Endothelial cell of umbilical vein (primary cell): ENCODE measurements at regions not wholly inside any gene's neighbourhood (a gene's known extent, or its start where the extent isn't known, plus 50 kb on each side); places are given as distances from the start of the nearest gene placed in this dataset.
A peak's percentile ranks its signal among the peaks of the same experiment; 100 is the strongest.

ENCODE experiments used
- BruUV-seq: library from RNA; stranded (reverse); fragments of 400-500 nt; replicated peaks from 2 replicates; lab custom pipeline; 2021; lab: Mats Ljungman, UMichigan
- CTCF ChIA-PET: fragments of 300-600, 350-600 bp; sonication (Branson Sonifier 250); formaldehyde crosslinking; loops from one replicate; lab custom pipeline; 2021; ENCODE audit warnings: antibody characterized with exemption, inconsistent platforms; lab: Charles Lee
- POLR2A ChIA-PET: fragments of 300-600, 350-600 bp; sonication (Branson Sonifier 250); formaldehyde crosslinking; loops from one replicate; lab custom pipeline; 2021; ENCODE audit warnings: antibody characterized with exemption, inconsistent platforms; lab: Charles Lee
- DNase-seq: peaks from one replicate; pipeline ENCODE4 v3.0.0-alpha.2; 2011; ENCODE audit warnings: low read depth, low spot score
- FAIRE-seq: peaks from 2 replicates; lab custom pipeline; 2011; peaks lifted over from hg19 to GRCh38; lab: Jason Lieb, UNC
- H2AFZ ChIP-seq: 2 replicates; pipeline ENCODE4 v1.6.0; 2012; ENCODE audit warnings: low read depth, low read length, control low read depth, inconsistent platforms
- H3K27ac ChIP-seq: 2 replicates; pipeline ENCODE4 v1.5.1; 2011; ENCODE audit warnings: low read depth, mild to moderate bottlenecking, control low read depth, low read length, moderate library complexity; ENCODE audit not compliant: insufficient read depth
- H3K27me3 ChIP-seq, 2 experiments: 2 replicates each; pipeline versions ENCODE4 v1.6.0 to v1.6.1; 2011; ENCODE audit warnings: low read length in 2 of 2, mixed read lengths in 1 of 2; ENCODE audit not compliant: control insufficient read depth in 2 of 2, insufficient read depth in 2 of 2
- H3K36me3 ChIP-seq, 2 experiments: 2 replicates in 1 of 2; 3 replicates in 1 of 2; pipeline ENCODE4 v1.5.1; 2011; ENCODE audit warnings: low read length in 2 of 2, mild to moderate bottlenecking in 1 of 2, moderate library complexity in 1 of 2; ENCODE audit not compliant: control insufficient read depth in 2 of 2, insufficient read depth in 2 of 2; ENCODE audit errors: extremely low read depth in 1 of 2
- H3K4me1 ChIP-seq: 3 replicates; pipeline ENCODE4 v1.5.1; 2011; ENCODE audit warnings: mild to moderate bottlenecking, low read length; ENCODE audit not compliant: control insufficient read depth, insufficient read depth; ENCODE audit errors: extremely low read depth
- H3K4me2 ChIP-seq: 2 replicates; pipeline ENCODE4 v1.6.1; 2011; ENCODE audit warnings: low read length, control low read depth, mixed read lengths; ENCODE audit not compliant: insufficient read depth
- H3K4me3 ChIP-seq, 3 experiments: fragments of 200-600 bp in 1 of 3; sonication (generic), shearing (Covaris generic) in 1 of 3; replicated peaks in 1 of 3; 2 replicates each; pipeline ENCODE4 v1.5.1; 2011 to 2016; ENCODE audit warnings: control low read depth in 3 of 3, low read length in 3 of 3, mild to moderate bottlenecking in 2 of 3, inconsistent platforms in 1 of 3, low read depth in 1 of 3, moderate library complexity in 1 of 3; ENCODE audit not compliant: insufficient read depth in 1 of 3
- H3K79me2 ChIP-seq: 2 replicates; pipeline ENCODE4 v1.6.0; 2012; ENCODE audit warnings: low read length, inconsistent platforms; ENCODE audit not compliant: control insufficient read depth, insufficient read depth
- H3K9ac ChIP-seq: replicated peaks from 2 replicates; pipeline ENCODE3; 2011; ENCODE audit warnings: low read length, control low read depth; ENCODE audit not compliant: insufficient read depth; ENCODE audit errors: extremely low read depth
- H3K9me1 ChIP-seq: replicated peaks from 3 replicates; pipeline ENCODE4 v1.6.0; 2011; ENCODE audit warnings: mild to moderate bottlenecking, low read length; ENCODE audit not compliant: control insufficient read depth, insufficient read depth; ENCODE audit errors: extremely low read depth
- H3K9me3 ChIP-seq: replicated peaks from 2 replicates; pipeline ENCODE4 v1.5.1; 2012; ENCODE audit warnings: low read length, inconsistent platforms; ENCODE audit not compliant: control insufficient read depth, insufficient read depth
- H4K20me1 ChIP-seq: replicated peaks from 2 replicates; pipeline ENCODE3; 2011; ENCODE audit warnings: mild to moderate bottlenecking, low read length; ENCODE audit not compliant: control insufficient read depth, insufficient read depth; ENCODE audit errors: extremely low read depth
- CTCF ChIP-seq, 2 donors: IDR thresholded peaks; 1 replicate in 1 of 2; 2 replicates in 1 of 2; pipeline ENCODE4 v1.5.1; 2011; ENCODE audit warnings: low read length in 2 of 2, mild to moderate bottlenecking in 2 of 2, moderate library complexity in 2 of 2, control low read depth in 1 of 2, inconsistent platforms in 1 of 2, low read depth in 1 of 2; ENCODE audit not compliant: insufficient read depth in 1 of 2; ENCODE audit errors: extremely low read depth in 1 of 2
- EZH2 ChIP-seq: IDR thresholded peaks from 2 replicates; pipeline ENCODE4 v1.6.1; 2012; ENCODE audit warnings: borderline replicate concordance, low read depth, mild to moderate bottlenecking, moderate library complexity, low read length, inconsistent platforms; ENCODE audit not compliant: severe bottlenecking
- FOS ChIP-seq: IDR thresholded peaks from 2 replicates; pipeline ENCODE4 v1.6.1; 2011; ENCODE audit warnings: mild to moderate bottlenecking, low read length, moderate library complexity, borderline replicate concordance; ENCODE audit not compliant: insufficient read depth
- GATA2 ChIP-seq: IDR thresholded peaks from 2 replicates; pipeline ENCODE4 v1.7.0; 2011; ENCODE audit warnings: low read depth, mild to moderate bottlenecking, moderate library complexity, mixed read lengths, low read length; ENCODE audit not compliant: insufficient read length, insufficient read depth
- JUN ChIP-seq: IDR thresholded peaks from 2 replicates; pipeline ENCODE4 v1.6.1; 2011; ENCODE audit warnings: borderline replicate concordance, low read depth; ENCODE audit not compliant: insufficient read length, insufficient read depth
- MAX ChIP-seq: IDR thresholded peaks from 2 replicates; pipeline ENCODE4 v1.6.1; 2011; ENCODE audit not compliant: insufficient read depth, insufficient read length
- MYC ChIP-seq: IDR thresholded peaks from one replicate; pipeline ENCODE4 v1.6.1; 2011; ENCODE audit warnings: mild to moderate bottlenecking, low read depth, low read length
- POLR2A ChIP-seq: IDR thresholded peaks from 2 replicates; pipeline ENCODE4 v1.6.1; 2012; ENCODE audit warnings: low read depth, mild to moderate bottlenecking, control low read depth, low read length
- POLR2AphosphoS5 ChIP-seq: IDR thresholded peaks from 2 replicates; pipeline ENCODE4 v1.6.1; 2012; ENCODE audit warnings: low read depth, mild to moderate bottlenecking, control low read depth, low read length, moderate library complexity; ENCODE audit not compliant: insufficient read depth
- dilution Hi-C: fragments of 300-500 bp; cut with MboI; formaldehyde crosslinking; loops from one replicate; pipeline ENCODE4 v1.15.0; 2019; ENCODE audit warnings: low sequenced_read_pairs; ENCODE audit not compliant: extremely low pct_ligation_motif_present
- intact Hi-C: fragments of 100-400 bp; cut with micrococcal nuclease; formaldehyde crosslinking; loops from one replicate; pipeline ENCODE4 v1.10.0; 2022

DNA sequence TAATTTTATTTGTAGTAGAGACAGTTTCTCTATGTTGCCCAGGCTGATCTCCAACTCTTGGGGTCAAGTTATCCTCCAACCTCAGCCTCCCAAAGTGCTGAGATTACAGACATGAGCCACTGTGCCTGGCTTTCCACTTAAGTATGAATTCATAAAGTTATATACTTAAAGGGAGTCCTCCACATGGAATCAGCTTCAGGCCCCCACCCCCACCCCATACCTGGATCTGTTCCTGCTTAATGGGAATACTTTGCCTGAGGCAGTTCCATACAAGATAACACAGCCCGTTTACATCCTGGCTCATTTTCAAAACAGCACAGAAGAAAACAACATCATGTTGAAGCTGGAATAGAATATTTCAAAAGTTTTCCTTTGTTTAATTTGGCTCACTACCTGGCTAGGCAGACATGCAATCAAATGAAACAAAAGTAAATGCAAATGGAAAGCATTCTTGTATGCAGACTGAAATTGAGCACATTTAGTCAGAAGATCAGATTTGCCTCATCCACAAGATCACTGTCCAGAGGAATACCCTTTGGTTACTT, 82.4 kb downstream of the FAT3 start:
- FAIRE-seq: no peak

More for the DNA sequence above, 82.4 kb downstream of the FAT3 start:
- no peak overlapping the region for H3K9ac ChIP-seq
- H3K27ac ChIP-seq: no peak overlapping the region
- no peak overlapping the region for H2AFZ ChIP-seq
- POLR2A ChIA-PET: no interaction called here
- no peaks in the 10 kb centered on the region for H3K9me1 ChIP-seq
- dilution Hi-C loops: no loop called here
- BruUV-seq: no TSS peak
- TF ChIP-seq CTCF (IDR thresholded peaks at IDR 0.05; ENCODE audit: extremely low read depth in 1 of 2, insufficient read depth in 1 of 2, low read depth in 1 of 2, low read length in 2 of 2) (no peak), MAX (no peak), EZH2 (no peak), POLR2A (no peak), POLR2AphosphoS5 (no peak), GATA2 (no peak), MYC (no peak), JUN (no peak), FOS (no peak)
- H4K20me1 ChIP-seq: no peaks in the 10 kb centered on the region
- H3K36me3 ChIP-seq: no peaks in the 10 kb centered on the region
- DNase-seq: peak; percentile 6
- H3K79me2 ChIP-seq: no peaks in the 10 kb centered on the region
- intact Hi-C loops: no loop called here
- no peak overlapping the region for H3K4me2 ChIP-seq
- H3K9me3 ChIP-seq: no peaks in the 10 kb centered on the region
- no peaks in the 10 kb centered on the region for H3K27me3 ChIP-seq
- H3K4me3 ChIP-seq: no peak overlapping the region
- CTCF ChIA-PET: no interaction called here
- H3K4me1 ChIP-seq: no peaks in the 10 kb centered on the region
